GM21529 (cell line): ENCODE measurements at regions not wholly inside any gene's neighbourhood (a gene's known extent, or its start where the extent isn't known, plus 50 kb on each side); places are given as distances from the start of the nearest gene placed in this dataset.
"Not testable (repeated sequence)": the region's sequence is repeated elsewhere in the genome, so short reads cannot be mapped to it uniquely, and the experiment has no call there.

ENCODE experiments used
- ATAC-seq: cut with Tn5 transposase; IDR thresholded peaks from one replicate; pipeline ENCODE4 v1.9.1; 2021; ENCODE audit not compliant: unreplicated experiment

- ATAC-seq, result no peak
Measured at GRCh38 chr6:78770765-78771164, 96.6 kb upstream of the IRAK1BP1 start.

- ATAC-seq, result no peak
Measured at GRCh38 chr6:78771586-78771985, 95.8 kb upstream of the IRAK1BP1 start.

- ATAC-seq, result no peak
Measured at GRCh38 chr6:78781001-78781400, 86.3 kb upstream of the IRAK1BP1 start.

GRCh38 chr6:78783366-78783765 lies 84.0 kb upstream of the IRAK1BP1 start:
- ATAC-seq, result not testable (repeated sequence)

GRCh38 chr6:78797270-78797669 lies 70.1 kb upstream of the IRAK1BP1 start:
- no peak for ATAC-seq

GRCh38 chr6:78799682-78800081 lies 67.7 kb upstream of the IRAK1BP1 start:
- ATAC-seq, result no peak

- ATAC-seq, result not testable (repeated sequence)
Measured at GRCh38 chr6:78806792-78807191, 60.6 kb upstream of the IRAK1BP1 start.

GRCh38 chr6:78807655-78808355 lies 59.5 kb upstream of the IRAK1BP1 start:
- not testable (repeated sequence) for ATAC-seq

- ATAC-seq, result no peak
Measured at GRCh38 chr6:78808356-78808891, 58.9 kb upstream of the IRAK1BP1 start.

- ATAC-seq, result no peak
Measured at GRCh38 chr6:78808933-78809332, 58.4 kb upstream of the IRAK1BP1 start.

- peak; percentile 53 for ATAC-seq
Measured at GRCh38 chr6:78810146-78810545, 57.2 kb upstream of the IRAK1BP1 start.

GRCh38 chr6:78810698-78811097 lies 56.7 kb upstream of the IRAK1BP1 start:
- ATAC-seq, result no peak
